ENCODE measurements at regions not wholly inside any gene's neighbourhood (a gene's known extent, or its start where the extent isn't known, plus 50 kb on each side); places are given as distances from the start of the nearest gene placed in this dataset.
A peak's percentile ranks its signal among the peaks of the same experiment; 100 is the strongest.
"Not testable (repeated sequence)": the region's sequence is repeated elsewhere in the genome, so short reads cannot be mapped to it uniquely, and the experiment has no call there.

- DNase-seq (ENCODE audit: low spot score): no peak
These were observed 245.4 kb upstream of the TFAP2D start for GRCh38 chr6:50467931-50468330.

DNA sequence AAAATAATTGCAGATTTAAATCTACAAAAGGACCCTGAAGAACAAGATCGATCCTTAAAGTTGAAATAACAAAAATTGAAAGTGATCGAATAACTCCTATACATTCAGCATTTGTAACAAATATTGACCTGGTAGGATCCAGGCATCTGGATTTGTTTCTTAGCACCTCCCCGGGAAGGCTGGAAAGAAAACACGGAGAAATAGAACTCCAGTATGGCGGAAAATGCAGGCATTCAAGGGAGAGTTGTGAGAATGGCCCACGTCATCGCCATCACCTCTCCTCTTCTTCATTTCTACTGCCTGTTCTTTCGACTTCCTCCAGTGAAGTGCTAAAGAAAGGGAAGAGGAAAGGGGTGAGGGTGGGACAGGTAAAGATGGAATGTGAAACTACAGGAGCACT lies 242.3 kb upstream of the TFAP2D start:
- DNase-seq (ENCODE audit: low spot score): no peak

DNA sequence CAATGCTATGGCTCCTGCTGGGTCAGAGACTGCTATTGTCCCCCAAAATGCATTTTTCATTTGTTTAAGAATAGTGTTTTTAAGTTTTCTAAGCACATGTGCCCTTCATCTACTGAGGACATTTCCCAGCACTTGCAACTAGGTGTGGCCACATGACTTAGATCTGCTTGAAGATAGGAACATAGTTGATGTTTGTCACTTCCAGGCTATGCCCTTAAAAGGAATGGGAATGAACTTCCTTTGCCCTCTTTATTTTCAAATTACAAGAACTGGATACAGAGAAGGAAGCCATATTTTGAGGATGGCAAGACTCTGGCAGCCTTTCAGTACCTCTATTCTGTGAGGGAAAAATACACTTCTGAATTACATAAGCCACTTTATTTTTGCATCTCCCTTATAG lies 203.0 kb upstream of the TFAP2D start:
- DNase-seq (ENCODE audit: low spot score): no peak

DNA sequence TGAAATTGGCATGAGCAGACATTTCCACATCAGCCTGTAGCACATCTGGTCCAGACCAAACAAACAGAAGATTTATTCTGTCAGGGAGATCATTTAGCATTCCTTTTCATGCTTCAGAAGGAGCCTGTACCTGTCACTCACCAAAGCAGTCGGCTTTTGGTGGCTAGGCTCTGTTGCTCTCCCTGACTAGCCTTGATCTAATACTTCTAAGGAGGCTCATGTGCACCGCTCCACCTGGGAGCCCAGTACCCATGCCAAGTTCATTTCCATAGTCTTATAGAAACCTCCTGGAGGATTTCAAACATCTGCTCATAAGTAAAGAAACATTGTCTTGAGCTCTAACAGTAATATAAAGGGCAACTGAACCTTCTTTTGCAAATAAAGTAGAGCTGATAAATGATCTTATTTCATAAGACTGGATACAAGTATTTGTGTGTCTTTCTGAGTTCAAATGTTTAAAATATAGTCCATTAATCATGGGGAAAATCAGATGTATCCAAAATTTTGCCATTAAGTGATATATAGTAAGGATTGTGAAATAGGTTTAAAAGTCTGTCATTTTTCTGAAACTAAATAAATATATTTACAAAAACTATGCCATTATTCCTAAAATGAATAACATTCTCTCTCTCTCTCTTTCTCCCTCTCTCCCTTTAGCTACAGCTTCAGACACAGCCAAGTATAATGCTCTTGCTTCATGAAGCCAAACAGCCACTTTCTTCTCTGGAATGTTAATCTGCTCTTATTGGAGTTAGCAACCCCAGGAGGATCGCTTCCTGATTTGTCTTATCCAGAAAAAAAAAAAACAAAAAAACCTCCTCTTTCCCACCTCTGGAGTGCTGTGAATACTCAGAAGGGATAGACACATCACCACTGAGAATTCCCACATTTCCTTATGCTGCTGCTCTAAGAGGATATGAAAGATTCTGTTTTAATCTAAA lies 192.7 kb upstream of the TFAP2D start:
- DNase-seq (ENCODE audit: low spot score): no peak

- DNase-seq (ENCODE audit: low spot score): no peak
These were observed 189.0 kb upstream of the TFAP2D start for GRCh38 chr6:50524341-50524740.

GRCh38 chr6:50527985-50528384 lies 185.3 kb upstream of the TFAP2D start:
- no peak for DNase-seq (ENCODE audit: low spot score)

- DNase-seq (ENCODE audit: low spot score): no peak
These were observed 173.9 kb upstream of the TFAP2D start for GRCh38 chr6:50539447-50539846.

DNA sequence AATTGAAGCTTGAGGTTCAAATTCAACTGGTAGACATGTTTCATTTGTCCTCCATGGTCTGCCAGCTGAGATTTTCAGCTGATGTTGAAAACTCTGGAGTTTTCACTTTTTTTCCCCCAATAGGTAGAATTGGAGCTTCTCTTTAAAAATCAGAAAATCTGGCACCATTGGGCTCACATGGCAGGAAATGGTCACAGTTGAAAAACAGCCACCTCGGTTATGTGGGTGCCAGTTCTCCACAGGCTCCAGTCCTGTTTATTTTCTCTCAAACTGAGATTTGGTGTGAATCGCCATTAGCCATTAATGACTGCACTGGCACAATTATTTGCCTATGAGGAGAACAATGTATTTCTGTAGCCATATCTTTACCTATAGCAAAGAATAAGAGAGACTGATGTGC lies 171.4 kb upstream of the TFAP2D start:
- DNase-seq (ENCODE audit: low spot score): no peak

DNA sequence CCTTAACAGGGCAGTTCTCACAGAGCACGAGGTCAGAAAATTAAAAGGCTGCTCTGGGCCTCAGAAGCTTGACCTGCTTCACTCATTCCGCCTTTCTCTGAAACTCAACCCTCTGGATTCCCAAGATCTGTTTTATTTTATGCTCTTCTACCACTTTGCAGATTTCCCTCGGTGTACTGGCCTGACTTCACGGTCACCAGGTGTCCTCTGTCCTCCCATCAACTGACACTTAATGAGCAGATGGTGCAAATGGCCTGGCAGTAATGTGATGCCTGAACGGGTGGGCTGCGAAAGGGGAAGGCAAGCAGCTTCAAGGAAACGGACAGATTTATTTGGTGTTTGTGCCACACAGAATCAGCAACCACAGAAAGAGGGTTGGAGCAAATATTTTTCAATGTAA lies 169.7 kb upstream of the TFAP2D start:
- DNase-seq (ENCODE audit: low spot score): no peak

GRCh38 chr6:50549026-50549425 lies 164.3 kb upstream of the TFAP2D start:
- DNase-seq (ENCODE audit: low spot score): no peak

- no peak for DNase-seq (ENCODE audit: low spot score)
These were observed 163.9 kb upstream of the TFAP2D start for GRCh38 chr6:50549475-50549874.

- DNase-seq (ENCODE audit: low spot score): no peak
These were observed 157.3 kb upstream of the TFAP2D start for GRCh38 chr6:50555982-50556381.

- no peak for DNase-seq (ENCODE audit: low spot score)
These were observed 148.3 kb upstream of the TFAP2D start for GRCh38 chr6:50565004-50565403.

DNA sequence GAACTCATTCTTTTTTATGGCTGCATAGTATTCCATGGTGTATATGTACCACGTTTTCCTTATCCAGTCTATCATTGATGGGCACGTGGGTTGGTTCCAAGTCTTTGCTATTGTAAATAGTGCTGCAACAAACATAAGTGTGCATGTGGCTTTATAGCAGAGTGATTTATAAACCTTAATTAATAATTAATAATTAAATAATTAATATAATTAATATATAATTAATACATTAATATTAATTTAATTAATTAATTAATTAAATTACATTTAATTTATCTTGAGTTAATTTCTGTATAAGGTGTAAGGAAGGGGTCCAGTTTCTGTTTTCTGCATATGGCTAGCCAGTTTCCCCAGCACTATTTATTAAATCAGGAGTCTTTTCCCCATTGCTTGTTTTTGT lies 142.1 kb upstream of the TFAP2D start:
- DNase-seq (ENCODE audit: low spot score): not testable (repeated sequence)

GRCh38 chr6:50585441-50586330 lies 127.6 kb upstream of the TFAP2D start:
- DNase-seq (ENCODE audit: low spot score): no peak

DNA sequence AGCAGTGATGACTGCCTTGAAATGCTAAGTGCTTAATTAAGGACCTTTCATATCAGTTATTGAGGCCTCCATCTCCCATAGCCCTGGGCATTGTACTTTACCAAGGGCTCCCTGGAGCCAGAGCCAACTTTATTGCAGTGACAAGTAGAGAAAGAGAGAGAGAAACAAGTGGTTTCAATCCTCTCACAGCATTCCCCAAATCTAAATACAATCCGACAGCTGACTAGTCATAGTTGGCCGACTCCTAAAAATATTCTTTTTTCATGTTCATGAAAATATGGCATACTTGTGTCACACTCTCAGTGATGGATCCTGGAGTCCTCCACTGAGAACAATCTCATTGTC lies 127.0 kb upstream of the TFAP2D start:
- DNase-seq (ENCODE audit: low spot score): no peak

DNA sequence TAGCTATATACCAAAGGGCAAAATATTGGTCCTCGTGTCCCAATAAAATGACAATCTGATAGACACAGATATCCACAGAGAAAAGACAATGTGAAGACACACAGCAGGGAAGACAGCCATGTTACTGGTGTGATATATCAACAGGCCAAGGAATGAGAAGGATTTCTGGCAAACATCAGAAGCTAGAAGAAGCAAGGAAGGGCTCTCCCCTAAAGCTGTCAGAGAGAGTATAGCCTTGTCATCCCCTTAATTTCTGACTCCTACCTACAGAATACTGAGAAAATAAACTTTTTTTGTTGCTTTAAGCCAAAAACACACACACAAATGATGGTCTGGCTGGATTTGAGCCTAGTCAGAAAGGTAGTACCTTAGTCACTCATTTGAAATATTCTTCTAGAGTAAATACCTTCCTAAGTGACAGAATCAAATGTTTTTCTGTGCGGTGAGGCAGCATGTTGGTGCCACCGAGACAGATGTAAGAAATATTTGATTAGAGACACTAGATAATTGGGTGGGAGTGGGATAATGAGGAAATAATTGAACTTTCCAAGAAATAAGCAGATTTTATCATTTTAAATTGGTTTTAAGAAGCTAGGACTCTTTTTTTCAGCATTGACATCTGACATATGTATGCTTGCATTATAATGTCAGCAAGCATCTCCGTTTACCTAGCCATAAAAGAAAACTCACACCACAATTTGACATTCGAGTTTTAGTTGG lies 123.4 kb upstream of the TFAP2D start:
- DNase-seq (ENCODE audit: low spot score): no peak

- DNase-seq (ENCODE audit: low spot score): no peak
These were observed 122.2 kb upstream of the TFAP2D start for GRCh38 chr6:50591135-50591534.

- no peak for DNase-seq (ENCODE audit: low spot score)
These were observed 113.0 kb upstream of the TFAP2D start for GRCh38 chr6:50600280-50600679.

DNA sequence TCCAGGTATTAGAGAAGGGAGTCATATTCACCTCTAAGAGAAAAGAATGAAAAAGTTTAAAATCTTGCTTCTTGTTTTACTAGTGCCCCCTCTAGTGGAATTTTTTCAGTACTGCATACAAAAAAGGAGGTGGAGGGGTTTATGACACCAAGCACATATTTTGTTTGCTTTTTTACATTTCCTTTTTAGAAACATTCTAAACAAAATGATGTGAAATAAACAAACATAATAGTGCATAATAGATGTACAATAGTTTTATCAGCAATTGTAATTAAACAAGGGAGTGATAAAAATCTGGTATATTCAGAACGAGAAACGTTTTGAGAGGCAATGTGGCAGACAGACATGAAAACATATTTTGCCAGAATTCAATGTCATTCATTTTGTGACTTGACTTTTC lies 111.0 kb upstream of the TFAP2D start:
- peak; percentile 20 for DNase-seq (ENCODE audit: low spot score)

DNA sequence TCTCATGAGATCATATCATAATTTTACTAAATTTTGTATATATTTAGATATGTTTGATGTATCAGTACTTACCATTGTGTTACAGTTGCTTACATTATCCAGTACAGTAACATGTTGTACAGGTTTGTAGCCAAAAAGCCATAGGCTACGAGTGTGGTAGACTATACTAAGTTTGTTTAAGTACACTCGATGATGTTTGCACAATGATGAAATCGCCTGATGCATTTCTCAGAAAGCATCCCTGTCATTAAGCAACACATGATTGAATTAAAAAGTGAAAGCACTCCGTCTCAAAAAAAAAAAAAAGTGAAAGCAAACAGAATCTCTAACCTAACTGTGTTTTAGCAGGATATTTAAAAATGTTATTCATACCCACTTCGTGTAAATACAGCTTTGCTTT lies 104.9 kb upstream of the TFAP2D start:
- DNase-seq (ENCODE audit: low spot score): no peak

GRCh38 chr6:50610562-50610961 lies 102.8 kb upstream of the TFAP2D start:
- DNase-seq (ENCODE audit: low spot score): no peak

GRCh38 chr6:50635429-50635828 lies 77.9 kb upstream of the TFAP2D start:
- DNase-seq (ENCODE audit: low spot score): no peak
